GM23338 (cell line): ENCODE measurements at regions not wholly inside any gene's neighbourhood (a gene's known extent, or its start where the extent isn't known, plus 50 kb on each side); places are given as distances from the start of the nearest gene placed in this dataset.
"Not testable (repeated sequence)": the region's sequence is repeated elsewhere in the genome, so short reads cannot be mapped to it uniquely, and the experiment has no call there.

ENCODE experiments used
- ATAC-seq: fragments of 200-7000 bp; cut with Tn5 transposase; 3 replicates; pipeline ENCODE4 v1.9.1; 2020
- DNase-seq: peaks from one replicate; pipeline ENCODE4 v3.0.0-alpha.2; 2015; ENCODE audit warnings: low spot score
- H2AFZ ChIP-seq: fragments of 200-600 bp; sonication (generic); 2 replicates; pipeline ENCODE4 v1.8.0; 2016; ENCODE audit warnings: antibody characterized with exemption, mild to moderate bottlenecking, moderate library complexity
- H3F3A ChIP-seq: fragments of 200-600 bp; sonication (generic); replicated peaks from 2 replicates; pipeline ENCODE4 v1.8.0; 2017; ENCODE audit warnings: antibody characterized with exemption, mixed run types, low read depth
- H3K27ac ChIP-seq: fragments of 200-600 bp; sonication (generic); 2 replicates; pipeline ENCODE4 v1.6.1; 2016; ENCODE audit warnings: low read depth
- H3K27me3 ChIP-seq: fragments of 200-600 bp; sonication (generic); 2 replicates; pipeline ENCODE4 v1.8.0; 2016; ENCODE audit warnings: mild to moderate bottlenecking, mixed run types, moderate library complexity; ENCODE audit not compliant: insufficient read depth
- H3K36me3 ChIP-seq: fragments of 200-600 bp; sonication (generic); 2 replicates; pipeline ENCODE4 v1.8.0; 2016; ENCODE audit warnings: mild to moderate bottlenecking; ENCODE audit not compliant: insufficient read depth
- H3K4me1 ChIP-seq: fragments of 200-600 bp; sonication (generic); 2 replicates; pipeline ENCODE4 v1.8.0; 2016; ENCODE audit warnings: mild to moderate bottlenecking, moderate library complexity; ENCODE audit not compliant: insufficient read depth
- H3K4me2 ChIP-seq: fragments of 200-600 bp; sonication (generic); 2 replicates; pipeline ENCODE4 v1.7.1; 2017; ENCODE audit warnings: mixed run types
- H3K4me3 ChIP-seq: fragments of 200-600 bp; sonication (generic); 2 replicates; pipeline ENCODE4 v1.6.1; 2016; ENCODE audit warnings: mixed run types
- H3K79me2 ChIP-seq: fragments of 200-600 bp; sonication (generic); replicated peaks from 2 replicates; pipeline ENCODE4 v1.8.0; 2017; ENCODE audit warnings: mild to moderate bottlenecking; ENCODE audit not compliant: insufficient read depth
- H3K9me2 ChIP-seq: fragments of 200-600 bp; sonication (generic); 2 replicates; pipeline ENCODE4 v1.8.0; 2017; ENCODE audit not compliant: insufficient read depth
- H4K20me1 ChIP-seq: fragments of 200-600 bp; sonication (generic); replicated peaks from 2 replicates; pipeline ENCODE4 v1.8.0; 2017; ENCODE audit warnings: mild to moderate bottlenecking; ENCODE audit not compliant: insufficient read depth
- H3K27ac Mint-ChIP-seq: 2 replicates; pipeline ENCODE4 v1.8.0; 2020; ENCODE audit warnings: inconsistent platforms, mild to moderate bottlenecking, moderate library complexity, mixed read lengths
- H3K27me3 Mint-ChIP-seq: 3 replicates; pipeline ENCODE4 v1.8.0; 2022; ENCODE audit warnings: low read depth, mild to moderate bottlenecking, moderate library complexity, mixed read lengths, inconsistent platforms; ENCODE audit not compliant: insufficient read depth, poor library complexity
- H3K36me3 Mint-ChIP-seq: 3 replicates; pipeline ENCODE4 v1.8.0; 2021; ENCODE audit warnings: low read depth, mild to moderate bottlenecking, inconsistent platforms, moderate library complexity, mixed read lengths
- H3K4me1 Mint-ChIP-seq: 3 replicates; pipeline ENCODE4 v1.8.0; 2020; ENCODE audit warnings: mild to moderate bottlenecking, inconsistent platforms, mixed read lengths
- H3K4me3 Mint-ChIP-seq: 3 replicates; pipeline ENCODE4 v1.8.0; 2021; ENCODE audit warnings: moderate library complexity, mild to moderate bottlenecking, inconsistent platforms, mixed read lengths
- H3K9me3 Mint-ChIP-seq: 3 replicates; pipeline ENCODE4 v1.8.0; 2020; ENCODE audit warnings: moderate library complexity, mild to moderate bottlenecking, inconsistent platforms, mixed read lengths
- EZH2 ChIP-seq: fragments of 200-600 bp; sonication (generic); IDR thresholded peaks from one replicate; pipeline ENCODE4 v1.8.0; 2017; ENCODE audit warnings: antibody characterized with exemption, mild to moderate bottlenecking, low read depth; ENCODE audit not compliant: unreplicated experiment
- EZH2phosphoT487 ChIP-seq: fragments of 200-600 bp; sonication (generic); IDR thresholded peaks from one replicate; pipeline ENCODE4 v1.8.1; 2018; ENCODE audit warnings: antibody characterized with exemption; ENCODE audit not compliant: unreplicated experiment
- JUNB ChIP-seq: IDR thresholded peaks from one replicate; pipeline ENCODE4 v1.6.1; 2016; ENCODE audit warnings: antibody characterized with exemption; ENCODE audit not compliant: unreplicated experiment
- STAT1 ChIP-seq: IDR thresholded peaks from one replicate; pipeline ENCODE4 v1.6.1; 2016; ENCODE audit warnings: antibody characterized with exemption; ENCODE audit not compliant: unreplicated experiment
- ZNF331 ChIP-seq: fragments of 250-450 bp; sonication (Bioruptor Pico); IDR thresholded peaks from 2 replicates; pipeline ENCODE4 v1.5.0; 2020; ENCODE audit warnings: low read depth, mild to moderate bottlenecking, moderate library complexity
- TF ChIP-seq, protein P1 (sequence below), 2 experiments: fragments of 200-600 bp in 1 of 2; sonication (generic) in 1 of 2; conservative IDR thresholded peaks; 2 replicates each; pipeline versions ENCODE4 v1.5.1 to v1.6.1; 2016 to 2017; ENCODE audit warnings: antibody characterized with exemption in 2 of 2, low read depth in 2 of 2, mild to moderate bottlenecking in 2 of 2, moderate library complexity in 1 of 2
- TF ChIP-seq, protein P2 (sequence below): IDR thresholded peaks from 2 replicates; pipeline ENCODE4 v1.6.1; 2016; ENCODE audit warnings: antibody characterized with exemption

DNA sequence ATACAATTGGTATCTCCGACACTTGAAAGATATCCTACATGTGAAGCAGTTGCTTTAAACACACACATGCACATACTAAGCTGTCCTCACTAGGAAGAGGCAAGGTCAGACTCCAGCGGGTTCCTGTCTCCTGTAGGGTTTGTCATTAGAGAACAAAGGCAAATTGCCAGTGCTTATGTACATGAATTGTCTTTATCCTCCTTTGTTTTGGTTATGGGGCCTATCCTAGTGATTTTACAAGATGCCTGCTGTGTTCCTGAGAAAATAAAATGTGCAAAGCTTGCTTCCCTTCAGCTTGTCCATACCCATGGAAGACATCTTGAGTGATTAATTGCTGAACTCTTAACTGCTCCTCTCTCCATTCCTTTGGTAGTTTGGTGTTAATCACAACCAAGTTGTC, 86.7 kb upstream of the SLC39A10 start:
- Histone ChIP-seq H3F3A (no peaks in the 10 kb centered on the region), H3K4me1 (no peaks in the 10 kb centered on the region), H4K20me1 (no peaks in the 10 kb centered on the region), H2AFZ (no peak overlapping the region), H3K36me3 (no peaks in the 10 kb centered on the region; the same call in 1 of the 2 replicates), H3K27me3 (no peaks in the 10 kb centered on the region), H3K27ac (no peak overlapping the region), H3K79me2 (no peaks in the 10 kb centered on the region), H3K4me2 (no peak overlapping the region), H3K4me3 (no peak overlapping the region), H3K9me2 (no peaks in the 10 kb centered on the region)
- peaks cover 14% of the 10 kb centered on the region for H3K9me3 Mint-ChIP-seq
- H3K4me3 Mint-ChIP-seq, result no peak overlapping the region
- H3K27me3 Mint-ChIP-seq, result peaks cover 8% of the 10 kb centered on the region
- peaks cover 15% of the 10 kb centered on the region for H3K4me1 Mint-ChIP-seq
- TF ChIP-seq EZH2phosphoT487 (no peak), STAT1 (no peak), JUNB (no peak)
- TF ChIP-seq, protein P1, sequence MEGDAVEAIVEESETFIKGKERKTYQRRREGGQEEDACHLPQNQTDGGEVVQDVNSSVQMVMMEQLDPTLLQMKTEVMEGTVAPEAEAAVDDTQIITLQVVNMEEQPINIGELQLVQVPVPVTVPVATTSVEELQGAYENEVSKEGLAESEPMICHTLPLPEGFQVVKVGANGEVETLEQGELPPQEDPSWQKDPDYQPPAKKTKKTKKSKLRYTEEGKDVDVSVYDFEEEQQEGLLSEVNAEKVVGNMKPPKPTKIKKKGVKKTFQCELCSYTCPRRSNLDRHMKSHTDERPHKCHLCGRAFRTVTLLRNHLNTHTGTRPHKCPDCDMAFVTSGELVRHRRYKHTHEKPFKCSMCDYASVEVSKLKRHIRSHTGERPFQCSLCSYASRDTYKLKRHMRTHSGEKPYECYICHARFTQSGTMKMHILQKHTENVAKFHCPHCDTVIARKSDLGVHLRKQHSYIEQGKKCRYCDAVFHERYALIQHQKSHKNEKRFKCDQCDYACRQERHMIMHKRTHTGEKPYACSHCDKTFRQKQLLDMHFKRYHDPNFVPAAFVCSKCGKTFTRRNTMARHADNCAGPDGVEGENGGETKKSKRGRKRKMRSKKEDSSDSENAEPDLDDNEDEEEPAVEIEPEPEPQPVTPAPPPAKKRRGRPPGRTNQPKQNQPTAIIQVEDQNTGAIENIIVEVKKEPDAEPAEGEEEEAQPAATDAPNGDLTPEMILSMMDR (conservative IDR thresholded peaks at IDR 0.05; ENCODE audit: low read depth in 2 of 2), result no peak
- peaks cover 12% of the 10 kb centered on the region; the same call in 2 of the 3 replicates for H3K36me3 Mint-ChIP-seq
- ATAC-seq (no peak), DNase-seq (no peak)
- H3K27ac Mint-ChIP-seq, result no peak overlapping the region

DNA sequence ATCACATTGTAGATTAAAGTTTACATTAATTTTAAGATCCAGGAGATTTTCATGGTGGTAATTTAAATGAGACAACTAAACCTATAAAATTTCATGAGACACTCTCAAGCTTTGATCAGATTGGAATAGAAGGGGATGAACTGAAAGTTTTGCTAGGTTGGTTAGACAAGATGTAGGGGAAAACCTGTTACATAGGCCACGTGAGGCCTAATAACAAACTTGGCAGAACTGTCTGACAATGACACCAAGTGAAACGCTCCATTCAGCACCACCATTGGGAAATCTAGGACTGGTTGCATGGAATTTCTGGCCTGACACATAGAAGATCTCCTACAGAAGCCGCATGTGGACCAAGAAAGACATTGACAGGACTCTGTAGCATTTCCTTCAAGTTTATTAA, 87.8 kb upstream of the SLC39A10 start:
- Histone ChIP-seq H3K27ac (no peak overlapping the region), H3K4me2 (no peak overlapping the region), H3K4me3 (no peak overlapping the region), H3K9me2 (no peaks in the 10 kb centered on the region), H3F3A (no peaks in the 10 kb centered on the region), H3K27me3 (no peaks in the 10 kb centered on the region), H3K36me3 (no peaks in the 10 kb centered on the region; the same call in 1 of the 2 replicates), H4K20me1 (no peaks in the 10 kb centered on the region), H3K4me1 (no peaks in the 10 kb centered on the region), H2AFZ (no peak overlapping the region), H3K79me2 (no peaks in the 10 kb centered on the region)
- DNase-seq, result no peak
- Mint-ChIP-seq H3K4me1 (peaks cover 15% of the 10 kb centered on the region), H3K9me3 (peaks cover 14% of the 10 kb centered on the region), H3K36me3 (peaks cover 12% of the 10 kb centered on the region; the same call in 2 of the 3 replicates), H3K27ac (no peak overlapping the region), H3K27me3 (peaks cover 8% of the 10 kb centered on the region), H3K4me3 (no peak overlapping the region)
- ATAC-seq, result no peak
- TF ChIP-seq ZNF331 (CRISPR knock-in tag) (no peak), EZH2 (no peak)
- TF ChIP-seq, protein P2, sequence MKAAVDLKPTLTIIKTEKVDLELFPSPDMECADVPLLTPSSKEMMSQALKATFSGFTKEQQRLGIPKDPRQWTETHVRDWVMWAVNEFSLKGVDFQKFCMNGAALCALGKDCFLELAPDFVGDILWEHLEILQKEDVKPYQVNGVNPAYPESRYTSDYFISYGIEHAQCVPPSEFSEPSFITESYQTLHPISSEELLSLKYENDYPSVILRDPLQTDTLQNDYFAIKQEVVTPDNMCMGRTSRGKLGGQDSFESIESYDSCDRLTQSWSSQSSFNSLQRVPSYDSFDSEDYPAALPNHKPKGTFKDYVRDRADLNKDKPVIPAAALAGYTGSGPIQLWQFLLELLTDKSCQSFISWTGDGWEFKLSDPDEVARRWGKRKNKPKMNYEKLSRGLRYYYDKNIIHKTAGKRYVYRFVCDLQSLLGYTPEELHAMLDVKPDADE, result no peak

DNA sequence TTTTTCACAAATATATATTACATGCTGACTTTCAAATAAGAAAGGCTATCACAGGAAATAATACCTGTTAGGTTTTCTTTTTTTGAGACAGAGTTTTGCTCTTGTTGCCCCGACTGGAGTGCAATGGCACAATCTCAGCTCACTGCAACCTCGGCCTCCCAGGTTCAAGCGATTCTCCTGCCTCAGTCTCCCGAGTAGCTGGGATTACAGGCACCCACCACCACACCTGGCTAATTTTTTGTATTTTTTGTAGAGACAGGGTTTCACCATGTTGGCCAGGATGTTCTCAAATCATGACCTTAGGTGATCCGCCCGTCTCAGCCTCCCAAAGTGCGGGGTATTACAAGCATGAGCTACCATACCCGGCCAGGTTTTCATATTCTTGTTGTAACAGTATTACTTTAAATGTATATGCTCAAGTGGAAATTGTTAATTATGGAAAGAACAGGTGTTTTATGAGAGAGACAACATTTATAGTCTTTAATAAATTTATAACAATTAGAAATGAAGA, 92.3 kb upstream of the SLC39A10 start:
- H3K36me3 ChIP-seq, H2AFZ ChIP-seq, ATAC-seq, H3K4me3 ChIP-seq, H3K27me3 Mint-ChIP-seq, DNase-seq, H3K27ac Mint-ChIP-seq, H3K79me2 ChIP-seq, H3K4me2 ChIP-seq, H3K4me3 Mint-ChIP-seq, H3K27me3 ChIP-seq, H3K27ac ChIP-seq, H3K9me2 ChIP-seq, H3F3A ChIP-seq, H4K20me1 ChIP-seq: not testable (repeated sequence)
- Mint-ChIP-seq H3K36me3 (peaks cover 12% of the 10 kb centered on the region; the same call in 2 of the 3 replicates), H3K9me3 (peaks cover 13% of the 10 kb centered on the region), H3K4me1 (peaks cover 20% of the 10 kb centered on the region)
- H3K4me1 ChIP-seq, result peaks cover 22% of the 10 kb centered on the region
